Fibroblast of lung (primary cell): ENCODE measurements at regions not wholly inside any gene's neighbourhood (a gene's known extent, or its start where the extent isn't known, plus 50 kb on each side); places are given as distances from the start of the nearest gene placed in this dataset.

Source experiments
- DNase-seq, 2 donors: peaks; one replicate each; pipeline versions ENCODE4 v3.0.0 to v3.0.0-alpha.2; 2010; ENCODE audit warnings: low read depth in 2 of 2
- H2AFZ ChIP-seq: 2 replicates; pipeline ENCODE4 v1.5.1; 2012; ENCODE audit warnings: low read length, control low read depth, inconsistent platforms
- H3K27ac ChIP-seq: 2 replicates; pipeline ENCODE4 v1.5.1; 2011; ENCODE audit warnings: low read length, control low read depth; ENCODE audit not compliant: insufficient read depth
- H3K27me3 ChIP-seq: 2 replicates; pipeline ENCODE4 v1.5.1; 2011; ENCODE audit warnings: mild to moderate bottlenecking, low read length; ENCODE audit not compliant: control insufficient read depth, insufficient read depth
- H3K36me3 ChIP-seq: 2 replicates; pipeline ENCODE4 v1.5.1; 2011; ENCODE audit warnings: low read length; ENCODE audit not compliant: control insufficient read depth, insufficient read depth
- H3K4me1 ChIP-seq: 2 replicates; pipeline ENCODE4 v1.5.1; 2011; ENCODE audit warnings: low read length; ENCODE audit not compliant: control insufficient read depth, insufficient read depth; ENCODE audit errors: extremely low read depth
- H3K4me2 ChIP-seq: 2 replicates; pipeline ENCODE4 v1.5.1; 2011; ENCODE audit warnings: low read length, control low read depth; ENCODE audit not compliant: insufficient read depth; ENCODE audit errors: extremely low read depth
- H3K4me3 ChIP-seq, 4 experiments: fragments of 200-600 bp in 1 of 4; sonication (generic) in 1 of 4; replicated peaks in 1 of 4; 2 replicates each; pipeline ENCODE4 v1.5.1; 2011 to 2016; ENCODE audit warnings: low read length in 4 of 4, low read depth in 3 of 4, mild to moderate bottlenecking in 3 of 4, control low read depth in 2 of 4, inconsistent platforms in 1 of 4, mixed read lengths in 1 of 4; ENCODE audit not compliant: insufficient read depth in 1 of 4; ENCODE audit errors: control extremely low read depth in 1 of 4
- H3K79me2 ChIP-seq: 2 replicates; pipeline ENCODE4 v1.5.1; 2012; ENCODE audit warnings: mild to moderate bottlenecking, low read length, inconsistent platforms; ENCODE audit not compliant: control insufficient read depth, insufficient read depth
- H3K9ac ChIP-seq: 2 replicates; pipeline ENCODE4 v1.5.1; 2011; ENCODE audit warnings: mild to moderate bottlenecking, low read length, control low read depth; ENCODE audit not compliant: insufficient read depth
- H3K9me3 ChIP-seq: 2 replicates; pipeline ENCODE4 v1.5.1; 2012; ENCODE audit warnings: low read depth, low read length; ENCODE audit not compliant: control insufficient read depth, insufficient read depth
- H4K20me1 ChIP-seq: 2 replicates; pipeline ENCODE4 v1.5.1; 2011; ENCODE audit warnings: low read length; ENCODE audit not compliant: control insufficient read depth, insufficient read depth; ENCODE audit errors: extremely low read depth
- CTCF ChIP-seq, 2 donors: IDR thresholded peaks in 1 of 2; conservative IDR thresholded peaks in 1 of 2; 1 replicate in 1 of 2; 2 replicates in 1 of 2; pipeline ENCODE4 v1.5.1; 2011 to 2012; ENCODE audit warnings: low read length in 2 of 2, control low read depth in 1 of 2, inconsistent platforms in 1 of 2, low read depth in 1 of 2, mild to moderate bottlenecking in 1 of 2
- EZH2 ChIP-seq: IDR thresholded peaks from 2 replicates; pipeline ENCODE4 v1.5.1; 2012; ENCODE audit warnings: low read length, control low read depth, mild to moderate bottlenecking; ENCODE audit errors: missing control alignments

- no peak overlapping the region for H3K4me3 ChIP-seq
- no peak overlapping the region for H2AFZ ChIP-seq
- H3K4me1 ChIP-seq, result no peaks in the 10 kb centered on the region
- TF ChIP-seq CTCF (conservative IDR thresholded peaks at IDR 0.05 in 1 of 2, IDR thresholded peaks at IDR 0.05 in 1 of 2; ENCODE audit: low read depth in 1 of 2, low read length in 2 of 2) (no peak), EZH2 (no peak)
- H3K79me2 ChIP-seq, result no peaks in the 10 kb centered on the region
- H3K27ac ChIP-seq, result no peak overlapping the region
- no peak overlapping the region for H3K9ac ChIP-seq
- H3K9me3 ChIP-seq, result no peaks in the 10 kb centered on the region
- no peaks in the 10 kb centered on the region for H3K27me3 ChIP-seq
- H4K20me1 ChIP-seq, result no peaks in the 10 kb centered on the region
- no peak overlapping the region for H3K4me2 ChIP-seq
- no peak for DNase-seq
- H3K36me3 ChIP-seq, result no peaks in the 10 kb centered on the region
Measured at GRCh38 chr13:110991991-110992508, 77.2 kb upstream of the ANKRD10 start.

GRCh38 chr13:110989331-110989730 is 74.5 kb upstream of the ANKRD10 start:
- Histone ChIP-seq H3K27ac (no peak overlapping the region), H3K9me3 (no peaks in the 10 kb centered on the region), H2AFZ (no peak overlapping the region), H3K36me3 (no peaks in the 10 kb centered on the region), H3K4me3 (no peak overlapping the region), H3K4me1 (no peaks in the 10 kb centered on the region), H3K9ac (no peak overlapping the region), H4K20me1 (no peaks in the 10 kb centered on the region), H3K79me2 (no peaks in the 10 kb centered on the region), H3K4me2 (no peak overlapping the region), H3K27me3 (no peaks in the 10 kb centered on the region)
- no peak for TF ChIP-seq EZH2
- no peak for TF ChIP-seq CTCF (conservative IDR thresholded peaks at IDR 0.05 in 1 of 2, IDR thresholded peaks at IDR 0.05 in 1 of 2; ENCODE audit: low read depth in 1 of 2, low read length in 2 of 2)
- peak in 1 of 2 donors; percentile 85 for DNase-seq

GRCh38 chr13:110985541-110985940 is 70.7 kb upstream of the ANKRD10 start:
- no peaks in the 10 kb centered on the region for H3K36me3 ChIP-seq
- no peaks in the 10 kb centered on the region for H3K4me1 ChIP-seq
- no peak overlapping the region for H2AFZ ChIP-seq
- H3K79me2 ChIP-seq, result no peaks in the 10 kb centered on the region
- H3K9ac ChIP-seq, result no peak overlapping the region
- TF ChIP-seq CTCF (conservative IDR thresholded peaks at IDR 0.05 in 1 of 2, IDR thresholded peaks at IDR 0.05 in 1 of 2; ENCODE audit: low read depth in 1 of 2, low read length in 2 of 2), result no peak
- no peak for TF ChIP-seq EZH2
- no peaks in the 10 kb centered on the region for H4K20me1 ChIP-seq
- peak in 1 of 2 donors; percentile 38 for DNase-seq
- H3K27ac ChIP-seq, result no peak overlapping the region
- H3K27me3 ChIP-seq, result no peaks in the 10 kb centered on the region
- H3K4me2 ChIP-seq, result no peak overlapping the region
- no peak overlapping the region for H3K4me3 ChIP-seq
- no peaks in the 10 kb centered on the region for H3K9me3 ChIP-seq
